ENCODE measurements at regions not wholly inside any gene's neighbourhood (a gene's known extent, or its start where the extent isn't known, plus 50 kb on each side); places are given as distances from the start of the nearest gene placed in this dataset.

DNA sequence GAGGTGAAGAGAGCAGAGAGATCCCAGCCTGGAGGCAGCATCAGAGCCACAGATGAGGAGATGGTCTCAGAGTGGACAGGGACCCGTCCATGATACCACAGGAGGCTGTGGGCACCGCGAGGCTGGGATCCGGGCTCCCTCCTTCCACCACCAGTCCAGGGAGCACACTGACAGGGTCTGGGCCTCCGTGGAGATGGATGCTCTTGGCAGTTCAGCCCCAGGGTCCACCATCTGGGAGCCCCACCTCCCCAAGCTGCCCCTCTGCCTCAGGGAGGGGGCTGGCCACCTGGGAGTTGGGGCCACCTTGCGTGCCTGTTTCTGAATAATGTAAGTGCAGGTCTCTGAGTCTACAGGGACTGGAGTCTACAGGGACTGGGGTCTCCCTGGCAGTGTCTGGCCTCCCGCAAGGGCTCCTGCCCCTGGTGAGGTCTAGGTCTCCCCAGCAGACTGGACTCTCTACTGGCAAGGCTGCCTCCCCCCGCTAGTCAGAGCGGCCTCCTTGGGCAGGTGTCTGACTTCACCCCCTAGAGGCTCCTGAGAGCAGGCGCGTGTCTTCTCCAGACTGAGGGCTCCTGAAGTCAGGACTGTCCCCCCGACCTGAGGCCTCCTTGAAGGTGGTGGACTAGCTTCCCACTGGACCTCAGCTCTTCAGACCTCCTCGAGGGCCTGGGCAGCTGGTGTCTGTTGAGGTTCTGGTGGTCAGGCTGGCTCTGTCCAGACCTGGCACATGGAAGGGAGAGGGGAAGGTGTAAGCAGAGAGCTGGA is 218.5 kb downstream of the PTPRU start:
- DNase-seq: no peak

DNA sequence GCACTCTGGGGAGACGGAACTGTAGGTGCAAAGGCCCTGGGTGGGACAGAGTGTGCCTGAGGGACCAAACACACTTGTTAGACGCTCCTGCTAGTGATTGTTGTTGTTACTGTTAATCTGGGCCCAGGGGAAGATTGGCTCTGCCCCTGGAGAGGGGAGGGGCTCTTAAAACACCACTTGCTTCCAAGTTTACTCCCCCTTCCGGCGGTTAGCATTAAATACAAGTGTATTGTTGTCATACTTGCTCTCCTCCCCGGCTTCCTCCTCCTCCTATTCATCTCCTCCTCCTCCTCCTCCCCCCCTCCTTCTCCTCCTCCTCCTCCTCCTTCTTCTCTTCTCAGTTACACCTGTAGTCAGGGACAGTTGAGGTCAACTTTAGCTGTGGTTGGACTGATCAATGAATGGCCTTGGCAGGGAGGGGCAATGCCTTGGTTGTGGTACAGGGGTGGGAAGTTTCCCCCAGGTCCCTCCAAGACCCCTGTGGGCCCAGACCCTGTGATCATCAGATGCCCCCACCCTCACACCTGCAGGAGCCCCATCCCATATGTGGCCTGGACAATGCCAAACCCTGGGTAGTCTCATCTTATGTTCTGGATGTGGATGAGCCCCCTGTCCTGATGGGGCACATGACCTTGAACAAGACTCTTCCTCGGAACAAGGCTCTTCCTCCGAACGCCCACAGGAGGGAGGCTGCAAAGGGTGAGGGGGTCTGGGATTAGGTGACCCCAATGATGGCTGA is 217.3 kb downstream of the PTPRU start:
- no peak for DNase-seq

DNA sequence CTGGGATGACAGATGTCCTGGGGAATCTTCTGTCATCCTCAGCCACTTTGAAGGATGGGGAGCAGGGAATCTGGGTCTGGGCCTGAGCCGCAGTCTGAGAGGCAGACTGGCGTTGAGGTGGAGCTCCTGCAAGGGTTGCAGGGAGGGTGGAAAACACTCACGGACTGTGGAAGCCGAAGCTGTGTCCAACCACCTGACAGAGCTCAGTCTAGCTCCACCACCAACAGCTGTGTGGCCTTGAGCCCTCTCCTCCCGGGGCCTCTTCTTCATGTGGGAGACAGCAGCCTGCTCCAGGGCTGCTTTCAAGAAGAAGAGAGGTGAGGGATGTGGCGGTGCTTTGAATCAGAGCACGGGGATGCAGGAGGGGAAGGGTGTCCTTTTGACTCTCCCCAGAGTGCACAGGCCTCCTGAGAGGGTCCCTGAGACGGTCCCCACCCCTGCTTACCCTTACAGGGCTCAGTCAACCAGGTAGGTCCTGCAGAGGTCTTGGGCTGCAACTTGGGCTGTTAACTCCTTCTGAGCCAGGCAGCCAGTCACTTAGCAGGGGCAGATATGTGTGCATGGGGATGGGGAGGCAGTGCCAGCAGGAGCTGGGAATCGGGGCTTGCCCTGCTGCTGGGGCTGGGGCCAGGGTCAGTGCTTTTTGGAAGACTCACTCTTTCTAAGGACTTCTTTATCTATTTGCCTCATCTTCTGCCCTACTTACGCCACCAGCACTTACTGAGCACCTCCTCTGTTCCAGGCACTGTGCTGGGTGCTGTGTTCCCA is 216.3 kb downstream of the PTPRU start:
- no peak for DNase-seq

DNA sequence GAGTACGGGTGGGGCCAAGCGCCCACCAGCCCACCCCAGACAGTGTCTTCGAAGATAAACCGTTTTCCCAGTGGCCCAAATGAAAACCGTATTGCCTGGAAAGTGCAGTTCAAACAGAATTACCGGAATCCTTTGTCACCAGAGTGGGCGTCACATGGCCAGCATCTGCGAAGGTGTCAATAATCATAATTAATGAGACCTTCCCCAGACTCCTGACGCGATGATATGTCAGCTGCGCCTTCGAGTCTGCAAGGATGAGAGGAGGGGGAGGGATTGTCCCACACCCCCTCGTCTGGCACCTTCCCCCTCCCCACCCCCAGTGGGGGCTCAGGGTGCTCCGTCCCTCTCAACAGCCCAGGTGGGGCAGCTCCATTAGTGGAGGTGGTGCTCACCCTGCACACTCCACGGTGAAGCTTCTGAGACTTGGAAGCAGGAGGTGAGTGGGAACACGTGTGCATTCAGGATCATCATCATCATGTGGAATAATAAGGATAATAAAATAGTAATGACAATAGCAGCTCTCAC is 215.1 kb downstream of the PTPRU start:
- DNase-seq: no peak

DNA sequence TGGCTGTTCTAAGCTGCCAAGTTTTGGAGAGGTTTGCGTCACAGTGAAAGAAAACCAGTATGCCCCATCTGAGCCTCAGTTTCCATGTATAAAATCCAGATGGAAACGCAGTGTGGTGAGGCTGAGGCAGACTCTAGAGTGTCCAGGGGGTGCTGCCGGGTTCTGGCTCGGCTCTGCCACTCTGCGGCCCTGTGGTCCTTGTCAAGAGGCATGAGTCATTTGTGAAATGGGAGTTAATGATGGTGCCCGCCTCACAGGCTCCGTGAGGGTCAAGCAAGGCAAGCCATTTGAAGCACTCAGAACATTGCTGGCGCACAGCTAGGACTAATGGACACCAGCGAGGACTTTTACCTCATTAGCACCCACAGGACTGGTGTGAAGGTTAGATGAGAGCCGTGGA is 214.3 kb downstream of the PTPRU start:
- no peak for DNase-seq

DNA sequence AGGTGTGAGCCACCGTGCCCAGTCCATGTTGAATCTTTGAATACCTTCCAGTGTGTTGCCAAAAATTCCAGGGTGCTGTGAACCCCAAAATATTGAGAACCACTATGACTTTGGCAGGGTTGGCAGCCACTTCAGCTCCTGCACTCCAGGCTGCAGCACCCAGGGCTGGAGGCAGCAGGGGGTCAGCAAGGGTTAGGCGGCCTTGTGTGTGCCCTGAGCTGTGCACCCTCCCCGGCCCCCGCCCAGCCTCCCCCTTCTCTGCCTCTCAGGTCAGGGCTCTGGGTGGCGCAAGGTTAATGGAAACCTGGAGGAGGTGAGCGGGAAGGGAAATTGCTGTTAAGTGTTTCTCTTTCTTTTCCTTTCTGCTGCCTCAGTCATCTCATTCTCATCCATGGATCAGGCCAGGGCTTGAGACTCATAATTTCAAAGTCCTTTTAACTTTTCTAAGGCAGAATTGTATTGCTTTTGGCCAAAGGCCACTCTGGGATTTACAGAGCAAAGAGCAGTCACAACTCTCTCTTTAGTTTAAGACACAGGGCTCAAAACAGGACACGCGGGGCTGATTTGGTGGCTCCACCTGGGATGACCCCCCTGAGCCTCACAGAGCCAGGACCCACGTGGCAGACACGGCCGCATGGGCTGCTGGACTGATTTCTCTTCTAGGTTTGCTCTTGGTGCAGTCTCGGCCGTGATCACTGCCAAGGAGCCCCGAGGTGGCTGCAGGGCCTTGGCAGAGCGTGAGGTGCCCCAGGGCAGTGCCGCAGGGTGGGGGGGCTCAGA is 212.3 kb downstream of the PTPRU start:
- no peak for DNase-seq

DNA sequence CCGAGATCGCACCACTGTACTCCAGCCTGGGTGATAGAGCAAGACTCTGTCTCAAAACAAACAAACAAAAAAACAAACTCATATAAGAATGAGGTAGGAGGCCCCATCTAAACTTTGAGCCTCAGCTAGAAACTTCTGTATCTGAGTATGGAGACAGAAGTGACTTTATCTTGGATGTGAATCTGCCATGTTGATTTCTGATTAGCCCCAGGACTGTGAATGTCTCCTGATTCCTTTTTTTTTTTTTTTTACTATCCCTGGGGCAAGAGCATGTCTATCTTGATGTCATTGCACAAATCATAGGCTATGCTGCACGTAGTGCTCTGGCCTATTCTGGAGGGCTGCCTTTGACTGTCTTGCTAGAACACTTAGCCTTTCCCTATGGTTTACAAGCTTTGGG is 211.0 kb downstream of the PTPRU start:
- DNase-seq: no peak

DNA sequence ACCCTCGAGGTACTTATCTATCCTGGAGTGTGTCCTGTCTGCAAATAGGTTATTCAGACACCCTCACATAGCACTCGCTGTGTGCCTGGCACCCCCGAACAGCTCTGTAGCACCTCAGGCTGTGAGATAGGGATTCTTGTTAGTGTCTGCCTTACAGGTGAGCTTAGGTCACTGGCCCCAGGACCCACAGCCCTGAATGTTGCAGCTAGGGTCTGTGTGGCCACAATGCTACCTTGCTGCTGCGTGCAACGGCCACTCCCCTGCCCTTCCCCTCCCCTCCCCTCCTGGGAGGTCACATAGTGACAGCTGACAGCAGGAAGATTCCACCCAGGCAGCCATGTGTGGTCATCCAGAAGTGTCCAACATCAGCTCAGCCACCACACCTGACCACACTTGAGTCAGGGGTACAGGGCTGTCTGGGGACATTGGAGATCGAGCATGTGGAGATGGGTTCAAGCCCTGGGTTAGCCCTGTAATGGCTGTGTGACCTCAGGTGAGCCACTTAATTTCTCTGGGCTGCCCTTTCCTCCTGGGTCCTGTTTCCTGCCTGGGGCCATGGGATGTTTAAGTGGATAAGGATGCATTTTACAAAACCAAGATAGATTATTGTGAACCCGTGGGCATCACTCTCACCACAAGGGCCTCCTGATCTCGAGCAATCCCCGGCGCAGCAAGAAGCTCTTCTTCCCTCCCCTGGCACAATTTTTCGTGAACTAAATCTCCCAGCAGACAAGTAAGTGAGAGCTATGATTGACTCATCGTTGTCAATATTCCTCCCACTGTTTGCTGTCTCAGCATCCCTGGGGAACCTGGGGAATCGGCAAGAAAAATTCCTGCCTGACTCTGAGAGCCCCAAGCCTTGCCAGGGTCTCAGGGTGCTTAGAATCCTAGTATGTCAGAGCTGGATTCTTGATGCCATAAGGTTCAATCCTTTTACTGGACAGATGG is 208.7 kb downstream of the PTPRU start:
- DNase-seq: no peak

DNA sequence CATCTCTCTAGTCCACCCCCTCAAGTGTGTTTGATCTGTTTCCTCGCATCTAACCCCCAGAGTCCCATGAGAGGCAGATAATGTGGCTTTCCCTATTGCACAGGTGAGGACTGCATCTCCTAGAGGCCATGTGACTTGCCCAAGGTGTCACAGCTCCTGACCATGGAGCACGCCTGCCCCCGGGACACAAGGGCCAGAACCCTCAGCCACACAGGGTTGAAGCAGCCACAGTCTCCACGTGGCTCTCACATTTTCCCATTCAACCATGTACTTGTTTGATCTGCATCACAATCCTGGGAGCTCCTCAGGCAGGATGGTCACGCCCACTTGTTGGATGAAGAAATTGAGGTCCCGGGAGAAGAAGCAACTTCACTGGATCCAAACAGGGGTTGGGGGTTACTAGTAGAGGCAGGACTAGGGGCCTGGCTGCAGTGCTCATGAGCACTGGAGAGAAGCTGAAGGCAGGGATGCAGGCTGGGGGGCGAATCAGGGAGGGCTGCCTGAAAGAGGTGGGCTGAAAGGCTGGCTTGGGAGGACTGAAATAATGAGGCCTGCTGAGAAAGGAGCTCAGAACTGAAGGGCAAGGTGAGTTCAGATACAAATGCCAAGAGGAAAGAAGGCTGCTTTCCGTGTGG is 207.9 kb downstream of the PTPRU start:
- no peak for DNase-seq

DNA sequence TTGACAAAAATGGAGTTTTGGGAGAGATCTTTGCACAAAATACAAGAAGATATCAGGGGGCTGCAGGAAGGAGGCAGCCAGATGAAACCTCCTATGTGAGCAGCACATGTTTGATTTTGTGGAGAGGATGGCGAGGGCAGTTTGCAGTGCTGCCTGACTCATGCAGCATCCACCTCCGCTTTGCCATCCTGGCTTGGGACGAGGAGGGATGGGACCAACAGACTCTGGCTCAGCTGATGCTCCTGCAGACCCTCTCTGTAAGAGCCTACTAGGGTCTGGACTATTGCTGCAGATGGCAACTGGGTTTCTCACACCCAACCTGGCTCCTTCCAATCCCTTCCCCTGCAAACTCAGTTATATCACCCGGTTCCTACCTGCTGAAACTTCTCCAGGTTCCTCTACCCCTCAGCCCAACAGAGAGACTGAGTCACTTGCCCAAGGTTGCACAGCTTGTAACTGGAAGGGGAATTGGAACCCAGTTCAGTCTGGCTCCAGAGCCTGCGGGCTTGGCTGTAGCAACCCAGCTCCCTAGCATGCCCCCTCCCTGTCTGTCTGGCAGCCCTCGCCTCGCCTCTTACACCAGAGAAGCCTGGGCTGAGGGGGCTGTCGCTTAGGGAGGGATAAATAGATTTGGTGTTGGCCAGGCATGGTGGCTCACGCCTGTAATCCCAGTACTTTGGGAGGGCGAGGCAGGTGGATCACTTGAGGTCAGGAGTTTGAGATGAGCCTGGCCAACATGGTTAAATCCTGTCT is 205.8 kb downstream of the PTPRU start:
- DNase-seq: no peak

DNA sequence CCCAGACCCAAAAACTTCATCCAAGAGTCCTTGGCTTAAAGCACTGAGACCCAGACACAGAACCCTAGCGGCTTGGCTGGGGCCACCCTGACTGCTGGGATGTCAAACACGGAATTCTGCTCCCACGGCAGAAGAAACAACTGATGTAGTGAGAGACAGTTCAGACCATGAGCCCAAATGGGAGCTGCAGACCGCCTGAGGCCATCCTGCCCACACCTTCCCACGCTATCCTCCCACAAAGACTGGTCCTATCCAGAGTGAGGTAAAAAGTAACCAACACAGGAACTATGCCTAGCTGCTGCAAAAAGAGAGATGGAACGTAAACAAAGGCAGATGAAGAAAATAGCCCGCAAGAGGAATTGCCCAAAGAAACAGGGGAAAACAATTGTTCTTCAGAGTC is 203.3 kb downstream of the PTPRU start:
- no peak for DNase-seq

DNA sequence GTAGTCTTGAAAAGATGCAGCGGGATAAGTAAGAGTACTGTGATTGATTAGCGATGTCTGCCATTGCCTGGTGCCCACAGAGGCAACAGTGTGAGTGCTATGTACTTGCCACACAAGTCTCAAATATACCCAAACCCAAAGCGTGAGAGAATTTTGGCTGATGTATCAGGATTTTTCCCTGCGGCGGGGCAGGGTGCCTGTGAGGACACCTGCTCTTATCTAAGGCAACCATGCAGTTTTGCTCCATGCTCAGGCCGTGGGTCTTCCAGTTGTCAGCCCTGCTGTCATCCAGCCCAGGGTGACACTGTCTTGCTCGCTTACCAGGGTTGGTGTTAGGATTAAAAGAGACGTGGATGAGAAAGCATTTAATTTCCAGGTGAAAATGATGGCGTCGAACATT is 202.7 kb downstream of the PTPRU start:
- DNase-seq: no peak

DNA sequence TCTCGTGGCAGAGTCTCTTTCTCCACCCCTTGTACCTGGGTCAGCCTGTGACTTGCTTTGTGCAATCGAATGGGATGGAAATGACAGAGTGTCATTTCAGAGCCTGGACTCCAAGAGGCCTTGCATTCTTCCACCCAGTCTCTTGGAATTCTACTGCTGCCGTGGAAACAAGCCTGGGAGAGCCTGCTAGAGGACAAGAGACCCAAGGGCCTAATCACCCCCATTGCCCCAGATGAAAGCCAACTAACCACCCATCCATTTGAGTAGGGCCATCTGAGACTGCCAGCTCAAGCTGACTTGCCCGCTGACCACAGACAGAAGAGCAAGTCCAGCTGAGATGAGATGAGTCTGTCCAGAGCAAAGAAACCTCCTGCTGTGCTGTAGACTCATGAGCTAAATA is 201.6 kb downstream of the PTPRU start:
- no peak for DNase-seq

DNA sequence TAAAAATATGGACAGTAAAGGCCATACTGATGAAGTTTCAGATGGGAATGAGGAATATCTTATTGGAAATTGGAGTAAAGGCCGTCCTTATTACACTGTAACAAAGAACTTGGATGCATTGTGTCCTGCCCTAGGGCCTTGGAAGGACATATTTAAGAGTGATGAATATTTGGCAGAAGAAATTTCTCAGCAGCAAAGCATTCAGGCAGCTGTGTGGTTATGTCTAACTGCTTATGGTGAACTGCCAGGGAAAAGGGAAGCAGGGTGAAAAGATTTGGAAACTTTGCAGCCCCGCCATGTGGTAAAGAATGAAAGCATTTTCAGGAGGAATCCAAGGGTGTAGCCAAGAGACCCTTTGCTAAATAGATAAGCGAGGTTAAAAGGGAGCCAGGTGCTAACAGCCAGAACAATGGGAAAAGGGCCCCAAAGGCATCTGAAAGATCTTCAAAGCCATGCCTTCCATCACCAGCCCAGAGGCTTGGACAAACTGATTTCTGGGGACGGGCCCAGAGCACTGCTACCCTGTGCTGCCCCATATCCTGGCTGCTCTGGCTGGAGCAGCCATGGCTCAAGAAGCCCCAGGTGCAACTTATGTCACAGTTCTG is 200.0 kb downstream of the PTPRU start:
- DNase-seq: no peak

DNA sequence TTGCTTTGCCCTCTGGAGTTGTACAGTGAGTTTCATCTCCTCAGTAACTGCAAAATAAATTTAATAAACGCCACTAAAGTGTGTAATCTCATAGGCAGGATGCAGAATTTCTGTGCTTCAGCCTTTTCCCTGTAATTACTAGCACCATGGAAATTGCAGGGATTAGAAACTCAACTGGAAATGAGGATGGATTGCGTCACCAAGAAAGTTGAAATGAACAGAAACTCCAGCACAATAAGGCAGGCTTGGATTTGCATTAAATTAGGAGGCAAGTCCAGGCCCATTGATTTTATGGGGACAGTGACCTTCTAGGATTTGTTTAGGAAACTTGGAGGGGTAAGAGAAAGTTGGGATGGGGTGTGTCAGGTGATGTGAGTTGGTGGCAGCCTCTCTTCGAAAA is 197.5 kb downstream of the PTPRU start:
- DNase-seq: no peak

DNA sequence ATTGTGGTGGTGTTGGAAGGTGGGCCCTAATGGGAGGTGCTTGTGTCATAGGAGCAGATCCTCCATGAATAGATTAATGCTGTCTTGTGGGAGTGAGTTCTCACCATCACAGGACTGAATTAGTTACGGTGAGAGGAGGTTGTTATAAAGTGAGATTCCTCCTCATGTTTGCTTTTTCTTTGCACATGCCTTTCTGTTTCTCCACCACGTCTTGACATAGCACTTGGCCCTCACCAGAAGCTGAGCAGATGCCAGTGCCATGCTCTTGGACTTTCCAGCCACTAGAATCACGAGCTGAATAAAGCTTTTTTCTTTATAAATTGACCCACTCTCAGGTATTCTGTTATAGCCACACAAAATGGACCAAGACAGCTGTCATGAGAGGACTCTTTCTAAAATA is 194.8 kb downstream of the PTPRU start:
- DNase-seq: no peak

DNA sequence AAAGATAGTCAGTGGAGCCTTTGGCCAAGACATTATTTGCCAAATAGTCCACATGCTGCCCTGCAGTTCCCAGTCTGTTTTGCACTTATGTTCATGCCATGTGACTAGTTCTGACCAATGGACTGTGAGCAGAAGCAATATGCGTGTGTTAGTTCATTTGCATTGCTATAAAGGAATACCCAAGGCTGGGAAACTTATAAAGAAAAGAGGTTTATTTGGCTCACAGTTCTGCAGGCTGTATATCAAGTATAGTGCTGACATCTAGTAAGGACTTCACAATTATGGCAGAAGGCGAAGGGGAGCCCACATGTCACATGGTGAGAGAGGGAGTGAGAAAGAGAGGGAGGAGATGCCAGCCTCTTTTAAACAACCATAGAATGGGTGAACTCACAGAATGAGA is 193.3 kb downstream of the PTPRU start:
- no peak for DNase-seq

DNA sequence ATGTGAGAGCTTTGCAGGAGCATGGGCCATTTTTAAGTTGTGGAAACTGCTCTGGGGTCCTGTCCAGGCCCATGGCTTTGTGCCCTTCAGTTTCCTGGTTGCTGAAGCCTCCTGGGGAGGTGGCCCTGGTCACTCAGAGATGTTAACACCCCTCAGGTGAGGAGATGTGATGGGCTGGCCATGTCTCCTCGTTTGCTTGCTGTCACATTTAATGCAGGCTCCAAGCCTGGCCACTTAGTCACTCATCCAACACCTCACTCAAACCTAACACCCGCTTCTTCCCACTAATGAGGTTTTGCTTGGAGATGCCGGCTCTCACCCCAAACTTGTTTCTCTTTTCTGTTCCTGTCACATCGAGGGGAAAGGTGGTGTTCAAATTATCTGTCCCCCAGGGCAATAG is 192.7 kb downstream of the PTPRU start:
- DNase-seq: no peak

DNA sequence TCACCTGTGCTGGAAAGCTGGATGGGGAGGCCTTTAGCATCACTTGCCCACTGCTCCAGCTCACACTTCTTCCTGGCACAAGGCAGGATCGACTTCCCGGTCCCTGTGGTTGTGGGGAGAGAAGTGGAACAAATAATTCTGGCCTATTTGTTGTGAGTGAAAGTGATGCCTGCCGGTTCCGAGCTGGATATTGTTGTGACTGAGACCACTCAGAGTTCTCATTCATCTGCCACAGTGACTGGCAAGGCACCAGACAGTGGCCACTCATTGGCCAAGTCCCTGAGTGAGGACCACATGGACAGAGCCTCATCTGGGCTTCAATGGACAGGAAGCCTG is 191.9 kb downstream of the PTPRU start:
- no peak for DNase-seq

Data from NCI-H1092 (cell line).